Lower leg skin (tissue), 3 donors: ENCODE measurements at regions not wholly inside any gene's neighbourhood (a gene's known extent, or its start where the extent isn't known, plus 50 kb on each side); places are given as distances from the start of the nearest gene placed in this dataset.

Experiments used
- CTCF ChIP-seq, 3 donors: fragments of 450-650 bp; IDR thresholded peaks; one replicate each; pipeline ENCODE4 v1.5.1; 2016; ENCODE audit warnings: antibody characterized with exemption in 3 of 3, mild to moderate bottlenecking in 3 of 3, moderate library complexity in 2 of 3
- POLR2A ChIP-seq, 2 donors: fragments of 450-650 bp; IDR thresholded peaks; one replicate each; pipeline ENCODE4 v1.6.1; 2016 to 2017; ENCODE audit warnings: antibody characterized with exemption in 2 of 2, mild to moderate bottlenecking in 1 of 2, moderate library complexity in 1 of 2

- TF ChIP-seq CTCF (IDR thresholded peaks at IDR 0.05) (no peak), POLR2A (IDR thresholded peaks at IDR 0.05) (no peak)
These were observed 157.2 kb downstream of the TM9SF2 start for GRCh38 chr13:99658261-99658991.
